Upper lobe of left lung (tissue), 6 donors: ENCODE measurements at regions not wholly inside any gene's neighbourhood (a gene's known extent, or its start where the extent isn't known, plus 50 kb on each side); places are given as distances from the start of the nearest gene placed in this dataset.
"Not testable (repeated sequence)": the region's sequence is repeated elsewhere in the genome, so short reads cannot be mapped to it uniquely, and the experiment has no call there.

ENCODE experiments used
- ATAC-seq, 2 donors: fragments of 200-7000 bp; cut with Tn5 transposase; one replicate each; pipeline ENCODE4 v1.9.1; 2022; ENCODE audit warnings: mild to moderate bottlenecking in 2 of 2, moderate library complexity in 2 of 2; ENCODE audit not compliant: low FRiP score in 2 of 2
- DNase-seq, 2 donors: peaks; one replicate each; pipeline ENCODE4 v3.0.0-alpha.2; 2019 to 2020
- H3K27ac ChIP-seq, 4 donors: fragments of 200-600 bp; sonication (generic); one replicate each; pipeline ENCODE4 v1.5.1; 2016 to 2019
- H3K27me3 ChIP-seq, 4 donors: fragments of 200-600 bp; sonication (generic); one replicate each; pipeline ENCODE4 v1.5.1; 2017 to 2019
- H3K36me3 ChIP-seq, 4 donors: fragments of 200-600 bp; sonication (generic); one replicate each; pipeline ENCODE4 v1.5.1; 2016 to 2019
- H3K4me1 ChIP-seq, 4 donors: fragments of 200-600 bp; sonication (generic); one replicate each; pipeline ENCODE4 v1.5.1; 2018 to 2019
- H3K4me3 ChIP-seq, 4 donors: fragments of 200-600 bp; sonication (generic); one replicate each; pipeline ENCODE4 v1.5.1; 2017 to 2019; ENCODE audit warnings: mild to moderate bottlenecking in 2 of 4, moderate library complexity in 1 of 4
- H3K9me3 ChIP-seq, 4 donors: fragments of 200-600 bp; sonication (generic); one replicate each; pipeline ENCODE4 v1.5.1; 2018 to 2019
- EP300 ChIP-seq, 4 donors: sonication (generic); formaldehyde crosslinking; IDR thresholded peaks; one replicate each; pipeline ENCODE4 v1.5.1; 2017; ENCODE audit warnings: antibody characterized with exemption in 4 of 4, control low read depth in 2 of 4
- POLR2A ChIP-seq, 4 donors: fragments of 450-650 bp; IDR thresholded peaks; one replicate each; pipeline ENCODE4 v1.5.1; 2016 to 2017; ENCODE audit warnings: antibody characterized with exemption in 4 of 4, mild to moderate bottlenecking in 2 of 4
- POLR2AphosphoS5 ChIP-seq, 2 donors: sonication (generic); formaldehyde crosslinking; IDR thresholded peaks; one replicate each; pipeline ENCODE4 v1.5.1; 2017; ENCODE audit warnings: antibody characterized with exemption in 2 of 2
- WGBS, 2 donors: methylation state at CpG; one replicate each; pipeline ENCODE4 v1.1.5; 2017 to 2018; 5-methylcytosine and 5-hydroxymethylcytosine counted together
- TF ChIP-seq, protein P1 (sequence below), 6 experiments: fragments of 450-650 bp in 4 of 6; fragments of 200-600 bp in 2 of 6; sonication (generic) in 2 of 6; IDR thresholded peaks; one replicate each; pipeline ENCODE4 v1.5.1; 2016 to 2019; ENCODE audit warnings: antibody characterized with exemption in 6 of 6
- donor health status: DM: no; HTN: no; CAD: no; lungs with moderate emphysema.
- donor health status: DM: no; HTN: yes; CAD: no; lungs with severe emphysema.

DNA sequence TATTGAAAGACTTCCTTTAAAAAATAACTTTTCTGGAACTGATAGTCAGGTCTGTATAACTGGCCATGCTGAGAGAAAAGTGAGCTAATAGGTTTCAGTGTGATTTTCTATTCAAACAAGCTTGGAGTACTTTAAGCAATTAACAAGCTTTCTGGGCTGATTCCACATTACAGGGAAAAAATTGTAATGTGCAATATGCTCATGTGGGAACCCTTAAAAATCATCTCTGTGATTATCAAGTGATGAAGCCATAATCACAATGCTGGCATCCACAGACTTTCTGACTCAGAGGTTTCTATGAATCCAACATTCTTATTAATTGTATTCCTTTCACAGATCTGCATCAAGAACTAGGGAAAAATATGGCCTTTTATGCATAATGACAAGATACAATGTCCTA lies 212.2 kb upstream of the ACO1 start:
- Histone ChIP-seq H3K36me3 (no peaks in the 10 kb centered on the region), H3K4me1 (no peaks in the 10 kb centered on the region), H3K27ac (no peak overlapping the region), H3K4me3 (no peak overlapping the region), H3K27me3 (no peaks in the 10 kb centered on the region), H3K9me3 (no peaks in the 10 kb centered on the region)
- DNase-seq, result no peak
- ATAC-seq, result no peak
- TF ChIP-seq EP300 (IDR thresholded peaks at IDR 0.05), result no peak
- TF ChIP-seq POLR2AphosphoS5 (IDR thresholded peaks at IDR 0.05), result no peak
- TF ChIP-seq, protein P1, sequence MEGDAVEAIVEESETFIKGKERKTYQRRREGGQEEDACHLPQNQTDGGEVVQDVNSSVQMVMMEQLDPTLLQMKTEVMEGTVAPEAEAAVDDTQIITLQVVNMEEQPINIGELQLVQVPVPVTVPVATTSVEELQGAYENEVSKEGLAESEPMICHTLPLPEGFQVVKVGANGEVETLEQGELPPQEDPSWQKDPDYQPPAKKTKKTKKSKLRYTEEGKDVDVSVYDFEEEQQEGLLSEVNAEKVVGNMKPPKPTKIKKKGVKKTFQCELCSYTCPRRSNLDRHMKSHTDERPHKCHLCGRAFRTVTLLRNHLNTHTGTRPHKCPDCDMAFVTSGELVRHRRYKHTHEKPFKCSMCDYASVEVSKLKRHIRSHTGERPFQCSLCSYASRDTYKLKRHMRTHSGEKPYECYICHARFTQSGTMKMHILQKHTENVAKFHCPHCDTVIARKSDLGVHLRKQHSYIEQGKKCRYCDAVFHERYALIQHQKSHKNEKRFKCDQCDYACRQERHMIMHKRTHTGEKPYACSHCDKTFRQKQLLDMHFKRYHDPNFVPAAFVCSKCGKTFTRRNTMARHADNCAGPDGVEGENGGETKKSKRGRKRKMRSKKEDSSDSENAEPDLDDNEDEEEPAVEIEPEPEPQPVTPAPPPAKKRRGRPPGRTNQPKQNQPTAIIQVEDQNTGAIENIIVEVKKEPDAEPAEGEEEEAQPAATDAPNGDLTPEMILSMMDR (IDR thresholded peaks at IDR 0.05), result no peak
- TF ChIP-seq POLR2A (IDR thresholded peaks at IDR 0.05), result no peak

- no peak overlapping the region for H3K4me3 ChIP-seq
- H3K27ac ChIP-seq, result no peak overlapping the region
- H3K27me3 ChIP-seq, result no peaks in the 10 kb centered on the region
- H3K36me3 ChIP-seq, result no peaks in the 10 kb centered on the region
- DNase-seq (no peak), ATAC-seq (peak in 1 of 2 donors; percentile 71)
- no peaks in the 10 kb centered on the region for H3K9me3 ChIP-seq
- no peaks in the 10 kb centered on the region for H3K4me1 ChIP-seq
- 80 to 82% methylated on average over 3 of the region's 3 CpGs for WGBS, 2 donors
- TF ChIP-seq POLR2A (IDR thresholded peaks at IDR 0.05) (no peak), EP300 (IDR thresholded peaks at IDR 0.05) (no peak), POLR2AphosphoS5 (IDR thresholded peaks at IDR 0.05) (no peak)
- TF ChIP-seq, protein P1 (IDR thresholded peaks at IDR 0.05), result no peak
These were observed 207.0 kb upstream of the ACO1 start for GRCh38 chr9:32177396-32177795.

DNA sequence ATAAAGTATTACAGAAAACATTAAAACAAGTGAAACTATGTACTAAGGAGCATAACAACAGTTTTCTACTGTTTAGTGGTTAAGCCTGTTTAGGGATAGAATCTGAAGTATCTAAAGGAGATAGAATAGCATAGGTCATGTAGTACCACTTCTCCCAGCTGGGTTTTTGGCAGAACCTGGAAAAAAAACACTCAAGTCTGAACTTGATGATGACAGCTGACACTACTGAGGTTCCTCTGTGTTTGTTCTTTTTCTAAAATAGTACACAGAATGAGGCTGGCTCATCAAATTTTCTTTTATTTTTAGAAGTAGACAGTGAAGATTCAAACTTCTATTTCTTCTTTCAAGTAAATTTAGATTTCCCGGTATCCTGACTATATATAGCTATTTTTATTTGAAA lies 203.8 kb upstream of the ACO1 start:
- no peaks in the 10 kb centered on the region for H3K4me1 ChIP-seq

DNA sequence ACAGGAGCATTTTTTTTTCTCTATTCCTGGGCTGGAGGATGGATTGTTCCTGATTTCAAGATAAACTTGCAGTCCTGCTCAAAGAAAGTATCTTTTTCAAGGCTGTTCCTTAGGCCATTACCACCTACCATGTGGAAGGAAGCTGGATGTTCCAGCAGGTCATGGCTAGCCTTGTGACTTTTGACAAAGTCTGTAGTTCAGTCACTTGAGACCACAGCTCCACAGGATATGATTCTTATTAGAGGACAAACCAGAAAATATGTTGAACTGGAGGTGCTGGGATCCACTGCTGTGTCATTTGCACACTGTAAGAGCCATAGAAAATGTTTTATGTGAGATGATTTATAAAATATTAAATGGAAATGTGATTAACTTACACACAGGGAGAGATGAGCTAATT lies 184.2 kb upstream of the ACO1 start:
- Histone ChIP-seq H3K27me3 (no peaks in the 10 kb centered on the region), H3K4me1 (no peaks in the 10 kb centered on the region), H3K4me3 (no peak overlapping the region), H3K27ac (no peak overlapping the region), H3K9me3 (no peaks in the 10 kb centered on the region), H3K36me3 (no peaks in the 10 kb centered on the region)
- DNase-seq (no peak), ATAC-seq (no peak)
- TF ChIP-seq, protein P1 (IDR thresholded peaks at IDR 0.05), result no peak
- TF ChIP-seq POLR2A (IDR thresholded peaks at IDR 0.05) (no peak), POLR2AphosphoS5 (IDR thresholded peaks at IDR 0.05) (no peak), EP300 (IDR thresholded peaks at IDR 0.05) (no peak)

More for the DNA sequence above, 203.8 kb upstream of the ACO1 start:
- no peaks in the 10 kb centered on the region for H3K36me3 ChIP-seq
- no peak for ATAC-seq
- TF ChIP-seq, protein P1 (IDR thresholded peaks at IDR 0.05), result no peak
- TF ChIP-seq POLR2A (IDR thresholded peaks at IDR 0.05) (no peak), POLR2AphosphoS5 (IDR thresholded peaks at IDR 0.05) (no peak), EP300 (IDR thresholded peaks at IDR 0.05) (no peak)
- no peak overlapping the region for H3K4me3 ChIP-seq
- H3K9me3 ChIP-seq, result no peaks in the 10 kb centered on the region
- H3K27ac ChIP-seq, result no peak overlapping the region
- DNase-seq, result no peak
- WGBS, 2 donors, result 72 to 76% methylated on average over 1 of the region's 1 CpG
- no peaks in the 10 kb centered on the region for H3K27me3 ChIP-seq

GRCh38 chr9:32200896-32201295 lies 183.5 kb upstream of the ACO1 start:
- H3K4me1 ChIP-seq, result no peaks in the 10 kb centered on the region
- no peaks in the 10 kb centered on the region for H3K36me3 ChIP-seq
- TF ChIP-seq EP300 (IDR thresholded peaks at IDR 0.05) (no peak), POLR2AphosphoS5 (IDR thresholded peaks at IDR 0.05) (no peak), POLR2A (IDR thresholded peaks at IDR 0.05) (no peak)
- TF ChIP-seq, protein P1 (IDR thresholded peaks at IDR 0.05), result no peak
- no peaks in the 10 kb centered on the region for H3K27me3 ChIP-seq
- DNase-seq, result no peak
- no peaks in the 10 kb centered on the region for H3K9me3 ChIP-seq
- ATAC-seq, result no peak
- no peak overlapping the region for H3K27ac ChIP-seq
- no peak overlapping the region for H3K4me3 ChIP-seq

- DNase-seq, ATAC-seq, H3K27me3 ChIP-seq, H3K36me3 ChIP-seq, H3K4me3 ChIP-seq, H3K27ac ChIP-seq, H3K4me1 ChIP-seq, H3K9me3 ChIP-seq: not testable (repeated sequence)
- WGBS, 2 donors, result 48 to 61% methylated on average over 3 of the region's 3 CpGs
These were observed 175.3 kb upstream of the ACO1 start for GRCh38 chr9:32209164-32209563.
